Tibial nerve (tissue), 4 donors: ENCODE measurements at regions not wholly inside any gene's neighbourhood (a gene's known extent, or its start where the extent isn't known, plus 50 kb on each side); places are given as distances from the start of the nearest gene placed in this dataset.

Experiments used
- CTCF ChIP-seq, 5 experiments: fragments of 200-600 bp in 3 of 5; fragments of 450-650 bp in 2 of 5; sonication (generic) in 3 of 5; IDR thresholded peaks; one replicate each; pipeline ENCODE4 v1.5.1; 2016 to 2019; ENCODE audit warnings: antibody characterized with exemption in 5 of 5, mild to moderate bottlenecking in 3 of 5, moderate library complexity in 2 of 5
- EP300 ChIP-seq, 2 donors: sonication (generic); formaldehyde crosslinking; IDR thresholded peaks; one replicate each; pipeline ENCODE4 v1.6.1; 2017; ENCODE audit warnings: antibody characterized with exemption in 2 of 2, mild to moderate bottlenecking in 1 of 2

- no peak for TF ChIP-seq CTCF (IDR thresholded peaks at IDR 0.05)
- no peak for TF ChIP-seq EP300 (IDR thresholded peaks at IDR 0.05)
These were observed 53.2 kb upstream of the RASGRP1 start for GRCh38 chr15:38617831-38618230.
